ENCODE measurements at regions not wholly inside any gene's neighbourhood (a gene's known extent, or its start where the extent isn't known, plus 50 kb on each side); places are given as distances from the start of the nearest gene placed in this dataset.
"Not testable (repeated sequence)": the region's sequence is repeated elsewhere in the genome, so short reads cannot be mapped to it uniquely, and the experiment has no call there.

DNA sequence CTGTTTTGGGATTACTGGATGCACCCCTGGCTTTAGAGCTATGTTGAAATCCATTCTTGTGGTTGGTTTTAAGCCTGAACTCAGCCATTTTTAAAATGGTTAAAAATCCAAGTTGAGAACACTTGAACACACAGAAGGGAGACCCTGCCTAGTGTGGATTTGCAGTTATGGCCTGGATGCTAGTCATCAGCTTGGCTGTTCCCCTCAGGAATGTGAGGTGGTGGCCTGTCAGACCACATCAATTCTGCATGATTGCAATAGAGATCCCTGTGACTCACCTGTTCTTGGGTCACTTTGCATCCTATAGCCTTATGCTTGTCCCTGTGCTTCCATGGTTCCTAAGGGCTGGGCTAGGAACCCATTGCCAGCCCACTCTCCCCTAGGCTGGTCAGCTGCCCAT, 454.1 kb downstream of the ATP23 start:
- in situ Hi-C loops (cut with HindIII; ENCODE audit: low pct_unique_long_range_greater_than_20kb, low sequenced_read_pairs), result no loop called here
- DNase-seq (ENCODE audit: low read depth, low spot score), result no peak

DNA sequence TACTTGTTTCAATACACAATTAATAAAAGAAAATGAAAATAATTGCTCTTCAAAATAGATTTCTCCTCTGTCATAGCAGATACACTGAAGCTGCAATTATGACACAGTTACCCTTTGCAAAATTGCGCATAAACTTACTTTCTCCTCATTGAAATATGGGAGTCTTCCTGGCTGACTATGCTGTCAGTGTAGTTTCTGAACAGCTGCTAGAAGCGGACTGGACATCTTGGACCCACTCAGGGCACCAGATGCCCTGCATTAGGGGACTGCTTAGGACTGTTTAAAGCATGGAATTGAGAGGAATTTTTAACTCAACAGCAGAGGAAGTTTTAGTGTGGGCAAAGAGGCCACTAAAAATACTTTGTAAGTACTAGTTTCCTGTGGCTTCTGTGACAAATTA, 454.9 kb downstream of the ATP23 start:
- DNase-seq (ENCODE audit: low read depth, low spot score), result no peak
- in situ Hi-C loops (cut with HindIII; ENCODE audit: low pct_unique_long_range_greater_than_20kb, low sequenced_read_pairs), result no loop called here

DNA sequence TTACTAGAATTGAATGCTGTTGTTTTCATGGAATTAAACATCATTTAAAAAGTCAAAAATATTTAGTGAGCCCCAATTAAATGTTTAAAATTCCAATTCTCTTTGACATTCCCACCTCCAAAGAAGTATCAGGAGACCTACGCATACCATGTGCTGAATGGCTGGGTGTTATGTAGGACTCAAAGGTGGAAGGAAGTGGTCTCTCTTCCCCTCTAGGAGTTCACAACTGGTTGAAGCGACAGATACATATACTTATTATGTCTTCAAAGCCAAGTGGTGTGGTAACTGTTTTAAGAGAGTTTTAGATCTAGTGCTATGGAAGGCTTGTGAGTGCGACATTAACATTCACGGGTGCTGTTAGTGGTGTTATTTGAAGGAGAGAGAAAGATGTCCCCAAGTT, 464.0 kb downstream of the ATP23 start:
- in situ Hi-C loops (cut with HindIII; ENCODE audit: low pct_unique_long_range_greater_than_20kb, low sequenced_read_pairs), result no loop called here
- DNase-seq (ENCODE audit: low read depth, low spot score), result no peak

DNA sequence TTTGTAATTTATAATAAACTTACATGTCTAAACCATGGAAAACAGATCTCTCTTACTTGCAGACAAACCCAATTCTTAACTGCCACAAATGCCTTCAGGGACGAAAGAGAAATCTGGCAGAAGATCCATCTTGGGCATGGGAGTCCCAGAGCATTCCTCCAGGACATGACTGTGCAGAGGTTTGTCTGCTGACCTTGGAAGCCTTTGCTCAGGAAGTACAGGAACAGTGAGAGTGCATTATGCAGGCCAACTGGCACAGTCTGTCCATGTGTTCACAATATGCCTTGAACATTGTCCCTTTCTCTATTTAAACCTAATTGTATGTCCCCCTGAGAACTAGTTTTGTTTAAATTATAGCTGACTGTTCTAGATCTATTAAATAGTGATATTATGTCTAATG, 467.1 kb downstream of the ATP23 start:
- DNase-seq (ENCODE audit: low read depth, low spot score), result peak; percentile 14
- in situ Hi-C loops (cut with HindIII; ENCODE audit: low pct_unique_long_range_greater_than_20kb, low sequenced_read_pairs), result no loop called here

DNA sequence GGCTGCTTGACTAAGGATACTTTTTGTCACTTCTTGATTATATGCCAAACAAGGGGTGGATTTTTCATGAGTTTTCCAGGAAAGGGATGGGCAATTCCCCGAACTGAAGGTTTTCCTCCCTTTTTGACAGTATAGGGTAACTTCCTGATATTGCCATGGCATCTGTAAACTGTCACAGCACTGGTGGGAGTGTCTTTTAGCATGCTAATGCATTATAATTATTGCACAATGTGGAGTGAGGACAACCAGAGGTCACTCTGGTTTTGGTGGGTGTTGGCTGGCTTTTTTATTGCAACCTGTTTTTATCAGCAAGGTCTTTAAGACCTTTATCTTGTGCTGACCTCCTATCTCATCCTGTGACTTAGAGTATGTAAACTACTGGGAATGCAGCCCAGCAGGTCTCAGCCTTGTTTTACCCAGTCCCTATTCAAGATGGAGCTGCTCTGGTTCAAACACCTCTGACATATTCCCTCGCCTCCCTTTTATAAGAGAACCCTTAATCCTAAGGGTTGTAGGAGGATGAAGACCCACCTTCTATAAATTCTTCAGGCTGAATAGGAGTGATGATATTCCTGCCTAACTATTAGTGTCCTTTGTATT, 471.2 kb downstream of the ATP23 start:
- no peak for DNase-seq (ENCODE audit: low read depth, low spot score)
- in situ Hi-C loops (cut with HindIII; ENCODE audit: low pct_unique_long_range_greater_than_20kb, low sequenced_read_pairs), result no loop called here

DNA sequence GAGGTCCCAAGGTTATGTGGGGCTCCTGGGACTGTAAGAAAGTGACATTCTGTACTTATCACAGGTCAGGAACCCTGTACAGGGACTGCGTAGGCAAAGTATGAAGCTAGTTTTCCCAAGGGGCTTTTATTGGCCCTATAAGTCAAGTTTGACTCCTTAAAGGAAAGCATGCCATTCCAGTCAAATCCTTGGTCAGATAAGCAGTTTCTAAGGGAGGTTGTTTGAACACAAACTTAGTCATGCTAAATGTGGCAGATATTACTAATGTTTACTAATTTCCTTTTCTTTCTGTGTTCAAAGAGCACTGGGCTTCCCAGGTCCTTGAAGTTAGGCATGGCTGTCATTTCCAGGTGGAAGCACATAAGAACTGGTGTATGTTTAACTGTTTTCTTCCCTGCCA, 472.4 kb downstream of the ATP23 start:
- no peak for DNase-seq (ENCODE audit: low read depth, low spot score)
- in situ Hi-C loops (cut with HindIII; ENCODE audit: low pct_unique_long_range_greater_than_20kb, low sequenced_read_pairs), result no loop called here

DNA sequence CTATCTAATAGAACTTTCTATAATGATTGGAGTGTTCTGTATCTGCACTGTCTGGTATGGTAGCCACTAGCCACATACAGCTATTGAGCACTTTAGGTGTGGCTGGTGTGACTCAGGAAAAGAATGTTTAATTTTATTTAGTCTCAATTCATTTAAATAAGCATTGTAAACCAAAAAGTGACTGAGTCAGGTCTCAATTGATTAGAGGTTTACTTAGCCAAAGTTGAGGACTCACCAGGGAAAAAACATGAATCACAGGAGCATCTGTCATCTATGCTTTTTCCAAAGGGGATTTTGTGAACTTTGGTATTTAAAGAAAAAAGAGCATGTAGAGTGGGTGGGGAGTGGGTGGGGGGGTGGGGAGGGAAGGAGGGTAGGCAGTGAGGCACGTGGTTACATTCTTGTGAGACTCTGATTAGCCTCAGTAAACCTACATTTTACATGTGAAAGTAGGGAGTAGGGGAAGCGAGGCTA, 473.1 kb downstream of the ATP23 start:
- DNase-seq (ENCODE audit: low read depth, low spot score), result no peak
- in situ Hi-C loops (cut with HindIII; ENCODE audit: low pct_unique_long_range_greater_than_20kb, low sequenced_read_pairs), result no loop called here

DNA sequence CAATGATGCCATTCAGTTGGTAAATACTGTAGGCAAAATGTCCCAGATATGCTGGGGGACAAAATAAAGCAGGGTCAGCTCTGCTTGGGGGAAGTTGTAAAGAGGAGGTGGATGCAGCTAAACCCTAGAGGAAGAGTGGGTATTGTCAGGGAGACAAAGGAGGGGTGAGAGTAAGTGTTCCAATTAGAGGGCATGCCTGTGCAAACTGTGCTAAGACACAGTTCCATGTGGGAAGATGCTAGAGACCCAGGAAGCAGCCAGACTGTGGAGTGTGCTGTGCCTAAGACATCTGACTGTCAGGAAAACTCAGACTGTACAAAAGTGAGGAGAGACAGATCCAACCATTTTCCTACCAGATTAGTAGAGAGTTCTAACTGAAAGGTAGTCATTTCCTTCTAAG, 474.3 kb downstream of the ATP23 start:
- no peak for DNase-seq (ENCODE audit: low read depth, low spot score)
- in situ Hi-C loops (cut with HindIII; ENCODE audit: low pct_unique_long_range_greater_than_20kb, low sequenced_read_pairs), result no loop called here

DNA sequence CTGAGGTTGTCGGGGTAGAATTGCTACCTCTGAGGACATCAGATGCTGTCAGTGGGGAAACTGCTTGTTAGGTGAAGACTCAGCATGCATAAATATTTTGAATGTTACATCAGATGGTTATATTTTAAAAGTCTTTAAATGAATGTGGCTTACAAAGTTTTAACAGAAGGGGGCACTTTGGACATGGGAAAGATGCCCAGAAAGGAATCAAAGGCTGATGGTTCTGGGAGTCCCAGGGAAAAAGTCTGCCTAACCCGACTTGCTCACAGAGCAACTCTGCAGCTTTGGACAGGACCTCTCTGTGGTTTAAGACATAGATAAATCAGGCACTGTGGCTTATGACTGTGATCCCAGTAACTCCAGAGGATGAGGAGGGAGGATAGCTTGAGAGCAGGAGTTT, 474.9 kb downstream of the ATP23 start:
- in situ Hi-C loops (cut with HindIII; ENCODE audit: low pct_unique_long_range_greater_than_20kb, low sequenced_read_pairs), result no loop called here
- no peak for DNase-seq (ENCODE audit: low read depth, low spot score)

DNA sequence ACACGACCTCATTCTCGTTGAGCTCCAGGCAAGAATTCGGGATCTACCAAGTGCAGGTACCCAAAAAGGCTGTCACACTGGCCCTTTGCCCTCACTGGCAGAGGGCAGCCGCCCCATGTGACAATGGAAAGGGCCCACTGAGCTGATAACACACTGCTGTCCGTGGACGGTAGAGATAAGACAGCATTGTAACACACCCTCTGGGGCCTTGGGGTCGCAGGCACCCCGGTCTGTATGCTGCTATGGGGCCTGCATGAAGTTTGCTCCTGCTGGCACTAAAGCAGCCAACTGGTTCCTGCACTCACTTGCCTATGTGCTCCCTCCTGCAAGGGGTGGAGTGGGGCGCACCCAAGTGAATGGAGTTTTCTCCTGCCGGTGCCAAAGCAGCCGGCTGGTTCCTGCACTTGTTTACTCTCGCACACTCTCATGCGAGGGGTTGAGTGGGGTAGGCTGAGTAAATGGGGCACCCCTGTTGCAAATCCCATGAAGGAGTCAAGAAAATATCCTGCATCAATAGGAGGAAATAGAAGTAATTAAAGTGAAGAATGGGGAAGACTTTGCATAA, 477.9 kb downstream of the ATP23 start:
- in situ Hi-C loops (cut with HindIII; ENCODE audit: low pct_unique_long_range_greater_than_20kb, low sequenced_read_pairs), result no loop called here

DNA sequence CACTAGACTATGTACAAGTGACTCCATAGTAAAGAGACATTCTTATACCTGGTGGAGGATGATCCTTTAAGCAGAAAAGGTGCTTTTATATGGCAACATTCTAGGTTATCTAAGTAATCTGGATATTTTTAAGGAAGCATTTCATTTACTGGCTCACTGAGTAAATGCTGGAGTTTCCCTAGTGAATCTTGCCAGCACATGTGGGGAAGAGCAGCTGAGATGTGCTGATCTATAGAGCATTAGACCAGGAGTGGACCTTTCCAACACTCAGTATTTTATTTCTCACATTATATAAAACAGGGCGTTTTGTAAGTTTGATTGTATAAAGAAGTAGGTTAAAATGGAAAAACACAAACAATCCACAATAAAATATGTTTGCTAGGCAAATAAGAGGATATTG, 478.5 kb downstream of the ATP23 start:
- no peak for DNase-seq (ENCODE audit: low read depth, low spot score)
- in situ Hi-C loops (cut with HindIII; ENCODE audit: low pct_unique_long_range_greater_than_20kb, low sequenced_read_pairs), result no loop called here

More for the DNA sequence above, 477.9 kb downstream of the ATP23 start:
- DNase-seq (ENCODE audit: low read depth, low spot score), result no peak

DNA sequence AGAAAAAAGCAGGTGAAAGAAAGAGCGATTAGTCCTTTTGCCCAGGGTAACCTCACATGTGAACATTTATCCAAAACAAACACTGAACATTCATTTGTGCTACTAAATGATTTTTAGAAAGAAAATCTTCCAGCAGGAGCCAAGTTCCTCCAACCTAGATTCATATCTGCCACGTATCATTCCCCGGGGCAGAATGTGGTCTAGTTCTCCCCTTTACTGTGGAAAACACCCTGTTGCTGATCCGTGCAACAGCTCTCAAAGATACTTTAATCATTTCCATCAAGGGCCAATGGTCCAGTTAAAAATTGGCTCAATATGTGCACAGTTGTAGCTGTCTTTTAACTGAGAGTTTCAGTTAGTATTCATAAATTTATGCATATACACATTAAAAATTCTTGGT, 479.1 kb downstream of the ATP23 start:
- in situ Hi-C loops (cut with HindIII; ENCODE audit: low pct_unique_long_range_greater_than_20kb, low sequenced_read_pairs), result no loop called here
- DNase-seq (ENCODE audit: low read depth, low spot score), result no peak

DNA sequence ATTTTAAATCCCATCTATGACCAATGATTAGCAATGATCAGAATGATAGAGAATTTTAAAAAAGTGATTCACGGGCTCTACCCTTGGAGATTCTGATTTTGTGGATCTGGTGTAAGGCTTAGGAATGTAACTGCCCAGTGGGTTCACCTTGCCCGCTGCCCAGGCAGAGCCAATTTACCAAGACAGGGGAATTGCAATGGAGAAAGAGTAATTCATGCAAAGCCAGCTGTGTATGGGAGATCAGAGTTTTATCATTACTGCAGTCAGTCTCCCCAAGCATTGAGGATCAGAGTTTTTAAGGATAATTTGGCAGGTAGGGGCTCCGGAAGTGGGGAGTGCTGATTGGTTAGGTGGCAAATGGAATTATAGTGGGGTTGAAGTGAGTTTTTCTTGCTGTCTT, 480.6 kb downstream of the ATP23 start:
- no peak for DNase-seq (ENCODE audit: low read depth, low spot score)
- in situ Hi-C loops (cut with HindIII; ENCODE audit: low pct_unique_long_range_greater_than_20kb, low sequenced_read_pairs), result no loop called here

DNA sequence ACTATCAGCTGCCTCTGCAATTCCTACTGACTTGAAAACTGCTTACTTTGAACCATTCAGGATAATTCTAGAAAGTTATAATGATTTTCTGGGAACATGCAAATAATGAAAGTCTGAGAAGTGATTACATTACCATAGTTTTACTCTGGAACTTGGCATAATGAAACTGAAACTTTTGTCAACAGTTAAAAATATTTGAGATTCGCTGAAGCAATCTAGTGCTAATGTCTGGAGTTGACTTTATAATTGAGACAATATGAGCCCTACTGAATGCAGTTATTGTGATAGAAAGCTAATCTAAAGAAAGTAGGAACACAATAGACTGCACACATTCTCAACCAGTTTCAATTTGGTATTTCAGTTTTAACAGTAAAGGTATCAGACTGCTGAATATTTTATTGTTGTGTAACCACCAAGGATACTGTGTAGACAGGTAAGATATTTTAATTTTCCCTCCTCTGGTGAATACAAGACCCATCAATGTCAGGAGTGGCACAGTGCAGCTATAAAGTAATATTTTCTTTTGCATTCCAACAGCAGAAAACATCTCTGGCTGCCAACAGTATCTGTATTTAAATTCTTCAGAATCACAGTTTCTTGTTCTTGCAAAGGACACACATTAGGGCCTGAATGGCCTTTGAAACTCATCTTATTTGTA, 483.5 kb downstream of the ATP23 start:
- no peak for DNase-seq (ENCODE audit: low read depth, low spot score)
- in situ Hi-C loops (cut with HindIII; ENCODE audit: low pct_unique_long_range_greater_than_20kb, low sequenced_read_pairs), result no loop called here

DNA sequence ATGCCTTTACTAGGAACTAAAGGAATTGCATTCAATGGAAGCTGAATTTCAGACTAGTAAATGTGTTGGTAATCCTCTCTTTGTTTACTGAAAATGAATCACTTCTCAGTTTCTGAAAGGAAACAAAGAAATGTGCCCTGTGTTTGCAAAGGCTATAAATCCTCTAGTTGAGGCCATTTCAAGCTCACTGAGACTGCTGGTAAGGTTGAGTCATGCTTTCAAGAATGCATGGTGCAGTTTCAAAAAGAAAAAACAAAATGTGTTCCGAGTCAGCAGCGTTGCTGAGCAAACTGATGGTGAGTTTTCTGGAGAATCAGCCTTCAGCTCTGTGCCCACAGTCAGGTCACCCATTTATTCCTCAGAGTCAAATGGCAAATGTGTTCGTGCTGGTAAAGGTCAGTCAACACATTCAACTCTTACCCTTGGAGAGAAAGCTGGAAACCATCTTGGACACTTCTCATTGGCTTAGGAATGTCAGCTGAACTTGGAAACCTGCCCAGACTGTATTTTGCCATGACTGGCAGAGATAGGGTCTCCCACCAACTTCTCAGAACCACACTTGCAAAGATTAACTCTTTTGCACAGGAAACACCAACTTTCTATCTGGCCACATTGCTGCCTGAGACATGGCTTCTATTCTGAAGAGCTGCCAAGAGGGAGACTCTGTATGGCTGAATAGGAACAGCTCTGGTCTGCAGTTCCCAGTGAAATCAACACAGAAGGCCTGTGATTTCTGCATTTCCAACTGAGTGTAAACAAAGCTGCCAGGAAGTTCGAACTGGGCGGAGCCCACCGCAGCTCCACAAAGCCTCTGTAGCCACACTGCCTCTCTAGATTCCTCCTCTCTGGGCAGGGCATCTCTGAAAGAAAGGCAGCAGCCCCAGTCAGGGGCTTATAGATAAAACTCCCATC, 484.4 kb downstream of the ATP23 start:
- peak; percentile 22 for DNase-seq (ENCODE audit: low read depth, low spot score)
- in situ Hi-C loops (cut with HindIII; ENCODE audit: low pct_unique_long_range_greater_than_20kb, low sequenced_read_pairs), result no loop called here

DNA sequence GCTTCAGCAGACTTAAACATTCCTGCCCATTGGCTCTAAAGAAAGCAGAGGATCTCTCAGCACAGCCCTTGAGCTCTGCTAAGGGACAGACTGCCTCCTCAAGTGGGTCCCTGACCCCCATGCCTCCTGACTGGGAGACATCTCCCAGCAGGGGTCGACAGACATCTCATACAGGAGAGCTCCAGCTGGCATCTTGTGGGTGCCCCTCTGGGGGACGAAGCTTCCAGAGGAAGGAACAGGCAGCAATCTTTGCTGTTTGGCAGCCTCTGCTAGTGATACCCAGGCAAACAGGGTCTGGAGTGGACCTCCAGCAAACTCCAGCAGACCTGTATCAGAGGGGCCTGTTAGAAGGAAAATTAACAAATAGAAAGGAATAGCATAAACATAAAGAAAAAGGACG, 485.1 kb downstream of the ATP23 start:
- in situ Hi-C loops (cut with HindIII; ENCODE audit: low pct_unique_long_range_greater_than_20kb, low sequenced_read_pairs); DNase-seq (ENCODE audit: low read depth, low spot score): not testable (repeated sequence)

DNA sequence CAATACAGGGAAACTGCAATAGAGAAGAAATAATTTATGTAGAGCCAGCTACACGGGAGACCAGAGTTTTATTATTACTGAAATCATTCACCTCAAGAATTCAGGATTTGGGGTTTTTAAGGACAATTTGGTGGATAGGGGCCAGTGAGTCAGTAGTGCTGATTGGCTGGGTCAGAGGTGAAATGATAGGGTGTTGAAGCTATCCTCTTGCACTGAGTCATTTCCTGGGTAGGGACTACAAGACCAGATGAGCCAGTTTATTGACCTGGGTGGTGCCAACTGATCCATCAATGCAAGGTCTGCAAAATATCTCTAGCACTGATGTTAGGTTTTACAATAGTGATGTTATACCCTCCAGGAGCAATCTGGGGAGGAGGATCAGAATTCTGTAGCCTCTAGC, 486.3 kb downstream of the LRIG3 start:
- in situ Hi-C loops (cut with HindIII; ENCODE audit: low pct_unique_long_range_greater_than_20kb, low sequenced_read_pairs), result no loop called here
- DNase-seq (ENCODE audit: low read depth, low spot score), result no peak

DNA sequence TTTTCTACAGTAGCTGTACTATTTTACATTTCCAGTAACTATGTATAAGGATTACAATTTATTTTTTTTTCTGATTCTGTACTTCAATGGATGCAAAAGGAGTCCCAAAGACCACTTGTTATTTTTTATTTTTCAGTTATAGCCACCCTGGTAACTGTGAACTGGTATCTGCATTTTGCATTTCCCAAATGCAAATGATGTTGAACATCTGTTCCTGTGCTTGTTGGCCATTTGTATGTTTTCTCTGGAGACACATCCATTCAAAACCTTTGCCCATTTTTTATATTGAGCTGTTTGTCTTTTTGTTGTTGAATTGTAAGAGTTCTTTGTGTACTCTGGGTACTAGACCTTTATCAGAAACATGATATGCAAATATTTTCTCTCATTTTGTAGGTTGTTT, 485.6 kb downstream of the LRIG3 start:
- no peak for DNase-seq (ENCODE audit: low read depth, low spot score)
- in situ Hi-C loops (cut with HindIII; ENCODE audit: low pct_unique_long_range_greater_than_20kb, low sequenced_read_pairs), result no loop called here
